ENCODE measurements at regions not wholly inside any gene's neighbourhood (a gene's known extent, or its start where the extent isn't known, plus 50 kb on each side); places are given as distances from the start of the nearest gene placed in this dataset.

GRCh38 chr11:88039476-88040147 is 135.6 kb downstream of the RAB38 start:
- TF ChIP-seq, protein P1, sequence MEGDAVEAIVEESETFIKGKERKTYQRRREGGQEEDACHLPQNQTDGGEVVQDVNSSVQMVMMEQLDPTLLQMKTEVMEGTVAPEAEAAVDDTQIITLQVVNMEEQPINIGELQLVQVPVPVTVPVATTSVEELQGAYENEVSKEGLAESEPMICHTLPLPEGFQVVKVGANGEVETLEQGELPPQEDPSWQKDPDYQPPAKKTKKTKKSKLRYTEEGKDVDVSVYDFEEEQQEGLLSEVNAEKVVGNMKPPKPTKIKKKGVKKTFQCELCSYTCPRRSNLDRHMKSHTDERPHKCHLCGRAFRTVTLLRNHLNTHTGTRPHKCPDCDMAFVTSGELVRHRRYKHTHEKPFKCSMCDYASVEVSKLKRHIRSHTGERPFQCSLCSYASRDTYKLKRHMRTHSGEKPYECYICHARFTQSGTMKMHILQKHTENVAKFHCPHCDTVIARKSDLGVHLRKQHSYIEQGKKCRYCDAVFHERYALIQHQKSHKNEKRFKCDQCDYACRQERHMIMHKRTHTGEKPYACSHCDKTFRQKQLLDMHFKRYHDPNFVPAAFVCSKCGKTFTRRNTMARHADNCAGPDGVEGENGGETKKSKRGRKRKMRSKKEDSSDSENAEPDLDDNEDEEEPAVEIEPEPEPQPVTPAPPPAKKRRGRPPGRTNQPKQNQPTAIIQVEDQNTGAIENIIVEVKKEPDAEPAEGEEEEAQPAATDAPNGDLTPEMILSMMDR (conservative IDR thresholded peaks at IDR 0.05 in 1 of 2, IDR thresholded peaks at IDR 0.05 in 1 of 2; ENCODE audit: extremely low read depth in 1 of 2, insufficient read depth in 1 of 2, low read depth in 1 of 2, low read length in 2 of 2), result no peak
- TF ChIP-seq EZH2 (IDR thresholded peaks at IDR 0.05; ENCODE audit: borderline replicate concordance, low read length), result no peak

Measured in mammary epithelial cell (primary cell).